Endodermal cell (in vitro differentiated cells): ENCODE measurements at regions not wholly inside any gene's neighbourhood (a gene's known extent, or its start where the extent isn't known, plus 50 kb on each side); places are given as distances from the start of the nearest gene placed in this dataset.

Source experiments
- DNase-seq: peaks from one replicate; pipeline ENCODE4 v3.0.0-alpha.2; 2017
- H3K27ac ChIP-seq: 2 replicates; pipeline ENCODE4 v1.5.1; 2013; ENCODE audit warnings: mild to moderate bottlenecking, low read depth, low read length, moderate library complexity
- H3K27me3 ChIP-seq: 2 replicates; pipeline ENCODE4 v1.6.1; 2013; ENCODE audit warnings: mild to moderate bottlenecking, low read length, moderate library complexity; ENCODE audit not compliant: insufficient read depth, control insufficient read depth, poor library complexity, severe bottlenecking
- H3K36me3 ChIP-seq: 2 replicates; pipeline ENCODE4 v1.7.0; 2013; ENCODE audit warnings: mild to moderate bottlenecking, low read length, moderate library complexity; ENCODE audit not compliant: control insufficient read depth, insufficient read depth
- H3K4me1 ChIP-seq: one replicate; pipeline ENCODE4 v1.7.0; 2013; ENCODE audit warnings: low read length; ENCODE audit not compliant: control insufficient read depth, insufficient read depth
- H3K4me3 ChIP-seq: 2 replicates; pipeline ENCODE4 v1.5.1; 2013; ENCODE audit warnings: mild to moderate bottlenecking, low read length, moderate library complexity
- H3K9ac ChIP-seq: 2 replicates; pipeline ENCODE4 v1.6.1; 2013; ENCODE audit warnings: mild to moderate bottlenecking, low read length, moderate library complexity; ENCODE audit not compliant: poor library complexity, severe bottlenecking; ENCODE audit errors: extremely low read depth
- H3K9me3 ChIP-seq: 2 replicates; pipeline ENCODE4 v1.6.1; 2013; ENCODE audit warnings: mild to moderate bottlenecking, low read length, moderate library complexity; ENCODE audit not compliant: control insufficient read depth
- H3K27ac Mint-ChIP-seq: 2 replicates; pipeline ENCODE4 v1.8.0; 2020; ENCODE audit warnings: mixed read lengths
- H3K27me3 Mint-ChIP-seq: 2 replicates; pipeline ENCODE4 v1.8.0; 2021; ENCODE audit warnings: mild to moderate bottlenecking, mixed read lengths; ENCODE audit not compliant: insufficient read depth
- H3K36me3 Mint-ChIP-seq: 2 replicates; pipeline ENCODE4 v1.8.0; 2020; ENCODE audit warnings: low read depth, mixed read lengths
- H3K4me1 Mint-ChIP-seq: 2 replicates; pipeline ENCODE4 v1.8.0; 2020; ENCODE audit warnings: mixed read lengths
- H3K4me3 Mint-ChIP-seq: 2 replicates; pipeline ENCODE4 v1.8.0; 2020; ENCODE audit warnings: mild to moderate bottlenecking, moderate library complexity, mixed read lengths
- H3K9me3 Mint-ChIP-seq: 2 replicates; pipeline ENCODE4 v1.8.0; 2020; ENCODE audit warnings: mild to moderate bottlenecking, mixed read lengths
- WGBS, 2 experiments: methylation state at CpG; one replicate each; pipeline versions ENCODE4 v1.1.5 to v1.1.7; 2013; ENCODE audit warnings: missing lambda C conversion rate in 2 of 2, mixed read lengths in 1 of 2; ENCODE audit not compliant: insufficient coverage in 1 of 2, insufficient read length in 1 of 2; 5-methylcytosine and 5-hydroxymethylcytosine counted together
- TF ChIP-seq, protein P1 (sequence below): fragments of 200-600 bp; sonication (generic); conservative IDR thresholded peaks from 2 replicates; pipeline ENCODE4 v1.5.0; 2021; ENCODE audit warnings: antibody characterized with exemption, mild to moderate bottlenecking

GRCh38 chr10:29756451-29756850, 121.7 kb upstream of the SVIL start:
- Histone ChIP-seq H3K27me3 (no peaks in the 10 kb centered on the region), H3K4me3 (no peak overlapping the region), H3K27ac (no peak overlapping the region), H3K9me3 (no peaks in the 10 kb centered on the region), H3K9ac (no peak overlapping the region), H3K36me3 (no peaks in the 10 kb centered on the region), H3K4me1 (peaks cover 6% of the 10 kb centered on the region)
- Mint-ChIP-seq H3K36me3 (no peaks in the 10 kb centered on the region), H3K4me1 (peaks cover 24% of the 10 kb centered on the region), H3K9me3 (no peaks in the 10 kb centered on the region), H3K27ac (no peak overlapping the region), H3K27me3 (no peaks in the 10 kb centered on the region), H3K4me3 (no peak overlapping the region)
- TF ChIP-seq, protein P1, sequence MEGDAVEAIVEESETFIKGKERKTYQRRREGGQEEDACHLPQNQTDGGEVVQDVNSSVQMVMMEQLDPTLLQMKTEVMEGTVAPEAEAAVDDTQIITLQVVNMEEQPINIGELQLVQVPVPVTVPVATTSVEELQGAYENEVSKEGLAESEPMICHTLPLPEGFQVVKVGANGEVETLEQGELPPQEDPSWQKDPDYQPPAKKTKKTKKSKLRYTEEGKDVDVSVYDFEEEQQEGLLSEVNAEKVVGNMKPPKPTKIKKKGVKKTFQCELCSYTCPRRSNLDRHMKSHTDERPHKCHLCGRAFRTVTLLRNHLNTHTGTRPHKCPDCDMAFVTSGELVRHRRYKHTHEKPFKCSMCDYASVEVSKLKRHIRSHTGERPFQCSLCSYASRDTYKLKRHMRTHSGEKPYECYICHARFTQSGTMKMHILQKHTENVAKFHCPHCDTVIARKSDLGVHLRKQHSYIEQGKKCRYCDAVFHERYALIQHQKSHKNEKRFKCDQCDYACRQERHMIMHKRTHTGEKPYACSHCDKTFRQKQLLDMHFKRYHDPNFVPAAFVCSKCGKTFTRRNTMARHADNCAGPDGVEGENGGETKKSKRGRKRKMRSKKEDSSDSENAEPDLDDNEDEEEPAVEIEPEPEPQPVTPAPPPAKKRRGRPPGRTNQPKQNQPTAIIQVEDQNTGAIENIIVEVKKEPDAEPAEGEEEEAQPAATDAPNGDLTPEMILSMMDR, result no peak
- DNase-seq, result no peak
- WGBS, 2 experiments, result 96 to 100% methylated on average over 2 to 3 of the region's 3 CpGs

- no peaks in the 10 kb centered on the region for H3K36me3 Mint-ChIP-seq
- Histone ChIP-seq H3K27me3 (no peaks in the 10 kb centered on the region), H3K9me3 (no peaks in the 10 kb centered on the region), H3K9ac (no peak overlapping the region), H3K4me1 (peaks cover 6% of the 10 kb centered on the region), H3K36me3 (no peaks in the 10 kb centered on the region), H3K27ac (no peak overlapping the region), H3K4me3 (no peak overlapping the region)
- H3K9me3 Mint-ChIP-seq, result no peaks in the 10 kb centered on the region
- H3K4me3 Mint-ChIP-seq, result no peak overlapping the region
- no peaks in the 10 kb centered on the region for H3K27me3 Mint-ChIP-seq
- 92 to 96% methylated on average over 4 to 7 of the region's 7 CpGs for WGBS, 2 experiments
- no peak for DNase-seq
- H3K27ac Mint-ChIP-seq, result no peak overlapping the region
- TF ChIP-seq, protein P1, result no peak
- peaks cover 24% of the 10 kb centered on the region for H3K4me1 Mint-ChIP-seq
Measured at GRCh38 chr10:29753283-29753682, 118.5 kb upstream of the SVIL start.

DNA sequence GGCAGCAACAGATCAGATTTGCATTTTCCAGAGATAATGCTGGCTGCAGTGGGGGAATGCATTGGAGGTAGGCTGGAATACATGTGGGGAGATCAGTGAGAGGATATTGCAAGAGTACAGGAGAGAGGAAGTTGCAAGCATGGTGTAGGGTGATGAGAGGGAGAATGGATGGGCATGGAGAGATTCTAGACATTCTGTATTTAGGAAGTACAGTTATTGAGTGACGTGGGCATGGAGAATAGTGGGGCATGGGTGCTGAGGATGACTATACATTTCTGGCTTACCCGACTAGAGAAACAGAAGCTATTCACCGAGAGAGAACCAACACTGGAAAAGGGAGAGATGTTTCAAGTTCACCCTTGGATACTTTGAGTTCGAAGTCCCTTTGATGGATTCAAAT, 116.9 kb upstream of the SVIL start:
- no peak overlapping the region for H3K4me3 Mint-ChIP-seq

More for the DNA sequence above, 116.9 kb upstream of the SVIL start:
- Mint-ChIP-seq H3K36me3 (no peaks in the 10 kb centered on the region), H3K4me1 (peaks cover 15% of the 10 kb centered on the region), H3K9me3 (no peaks in the 10 kb centered on the region), H3K27me3 (no peaks in the 10 kb centered on the region), H3K27ac (no peak overlapping the region)
- Histone ChIP-seq H3K9ac (no peak overlapping the region), H3K4me1 (peaks cover 2% of the 10 kb centered on the region), H3K27ac (no peak overlapping the region), H3K27me3 (no peaks in the 10 kb centered on the region), H3K4me3 (no peak overlapping the region), H3K36me3 (no peaks in the 10 kb centered on the region), H3K9me3 (no peaks in the 10 kb centered on the region)
- no peak for DNase-seq
- 88 to 94% methylated on average over 4 of the region's 4 CpGs for WGBS, 2 experiments
- TF ChIP-seq, protein P1, result no peak
